RWPE2 (cell line): ENCODE measurements at regions not wholly inside any gene's neighbourhood (a gene's known extent, or its start where the extent isn't known, plus 50 kb on each side); places are given as distances from the start of the nearest gene placed in this dataset.

Source experiments
- ATAC-seq: fragments of 200-7000 bp; cut with Tn5 transposase; 3 replicates; pipeline ENCODE4 v1.9.1; 2021; ENCODE audit warnings: low read depth
- DNase-seq: peaks from one replicate; pipeline ENCODE4 v3.0.0-alpha.2; 2020; ENCODE audit warnings: low spot score
- H3K27ac ChIP-seq: fragments of 450-650 bp; 2 replicates; pipeline ENCODE4 v1.5.1; 2017; ENCODE audit warnings: mild to moderate bottlenecking; ENCODE audit not compliant: poor library complexity, severe bottlenecking
- H3K27me3 ChIP-seq: fragments of 250-450 bp; sonication (Bioruptor Pico); 2 replicates; pipeline ENCODE4 v1.5.1; 2021; ENCODE audit warnings: mild to moderate bottlenecking, moderate library complexity; ENCODE audit not compliant: insufficient read depth, poor library complexity, severe bottlenecking
- H3K36me3 ChIP-seq: fragments of 250-450 bp; sonication (Bioruptor Pico); 2 replicates; pipeline ENCODE4 v1.5.1; 2020; ENCODE audit warnings: low read depth, mild to moderate bottlenecking, moderate library complexity
- H3K4me1 ChIP-seq: fragments of 250-450 bp; sonication (Bioruptor Pico); 2 replicates; pipeline ENCODE4 v1.5.1; 2021; ENCODE audit warnings: mild to moderate bottlenecking, moderate library complexity; ENCODE audit not compliant: insufficient read depth, poor library complexity, severe bottlenecking
- H3K4me3 ChIP-seq: fragments of 250-450 bp; sonication (Bioruptor Pico); 2 replicates; pipeline ENCODE4 v1.5.1; 2021; ENCODE audit warnings: mild to moderate bottlenecking, moderate library complexity; ENCODE audit not compliant: severe bottlenecking
- H3K9me3 ChIP-seq: fragments of 250-450 bp; sonication (Bioruptor Pico); 2 replicates; pipeline ENCODE4 v1.5.1; 2021; ENCODE audit warnings: mild to moderate bottlenecking, moderate library complexity; ENCODE audit not compliant: severe bottlenecking
- CTCF ChIP-seq: fragments of 450-650 bp; IDR thresholded peaks from one replicate; pipeline ENCODE4 v1.5.1; 2017; ENCODE audit warnings: mild to moderate bottlenecking, moderate library complexity; ENCODE audit not compliant: poor library complexity, severe bottlenecking

- Histone ChIP-seq H3K4me3 (no peak overlapping the region), H3K27ac (no peak overlapping the region), H3K4me1 (no peaks in the 10 kb centered on the region), H3K36me3 (no peaks in the 10 kb centered on the region), H3K27me3 (peaks cover 42% of the 10 kb centered on the region), H3K9me3 (no peaks in the 10 kb centered on the region)
- DNase-seq, result no peak
- TF ChIP-seq CTCF, result no peak
- no peak for ATAC-seq
Observed at GRCh38 chr6:167235005-167235404, 56.1 kb upstream of the UNC93A start.

DNA sequence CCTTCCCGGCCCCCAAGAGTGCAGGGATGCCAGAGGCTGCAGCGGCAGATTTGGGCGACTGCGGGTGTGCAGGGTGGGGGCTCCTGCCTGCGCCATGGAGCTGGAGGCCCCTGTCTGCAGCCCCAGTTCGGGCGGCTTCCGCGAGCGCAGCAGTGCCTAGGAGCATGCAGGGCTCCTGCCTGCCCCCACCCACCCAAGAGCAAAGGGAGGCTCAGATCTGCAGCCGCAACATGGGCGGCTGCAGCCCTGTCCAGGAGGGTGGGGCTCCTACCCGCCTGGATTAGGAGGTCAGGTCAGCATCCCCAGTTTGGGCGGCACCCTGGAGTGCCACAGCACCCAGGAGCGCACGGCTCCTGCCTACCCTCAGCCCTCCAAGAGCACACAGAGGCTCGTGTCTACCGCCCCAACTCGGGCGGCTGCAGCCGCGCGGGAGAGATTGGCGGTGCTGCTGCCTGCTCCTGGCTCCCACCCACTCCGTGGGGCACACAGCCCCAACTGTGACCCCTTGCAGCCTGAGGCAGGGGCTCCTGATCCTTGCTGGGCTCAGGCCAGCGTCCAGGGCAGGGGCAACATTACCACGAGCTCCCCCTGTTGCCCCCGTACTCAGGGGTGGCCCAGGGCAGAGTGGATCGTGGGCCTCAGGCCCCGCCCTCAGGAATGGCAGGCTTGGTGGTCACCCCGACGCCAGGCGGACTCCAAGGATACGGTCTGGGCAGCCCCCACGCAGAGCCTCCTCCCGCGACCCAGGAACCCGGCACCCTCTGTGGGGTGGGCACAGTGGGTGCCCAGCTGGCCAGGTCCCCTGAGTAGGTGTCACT lies 55.5 kb upstream of the UNC93A start:
- ATAC-seq (no peak), DNase-seq (no peak)
- Histone ChIP-seq H3K36me3 (no peaks in the 10 kb centered on the region), H3K4me3 (no peak overlapping the region), H3K9me3 (no peaks in the 10 kb centered on the region), H3K27me3 (peaks cover 38% of the 10 kb centered on the region), H3K27ac (no peak overlapping the region), H3K4me1 (no peaks in the 10 kb centered on the region)
- TF ChIP-seq CTCF, result no peak

GRCh38 chr6:167236239-167236571 lies 54.9 kb upstream of the UNC93A start:
- Histone ChIP-seq H3K36me3 (no peaks in the 10 kb centered on the region), H3K27me3 (peaks cover 33% of the 10 kb centered on the region), H3K4me3 (no peak overlapping the region), H3K27ac (no peak overlapping the region), H3K4me1 (no peaks in the 10 kb centered on the region), H3K9me3 (no peaks in the 10 kb centered on the region)
- DNase-seq (no peak), ATAC-seq (no peak)
- no peak for TF ChIP-seq CTCF

- DNase-seq (no peak), ATAC-seq (no peak)
- no peaks in the 10 kb centered on the region for H3K4me1 ChIP-seq
- H3K27me3 ChIP-seq, result peaks cover 19% of the 10 kb centered on the region
- no peak overlapping the region for H3K4me3 ChIP-seq
- H3K9me3 ChIP-seq, result no peaks in the 10 kb centered on the region
- no peak for TF ChIP-seq CTCF
- no peaks in the 10 kb centered on the region for H3K36me3 ChIP-seq
- no peak overlapping the region for H3K27ac ChIP-seq
Observed at GRCh38 chr6:167237438-167238145, 53.5 kb upstream of the UNC93A start.
